ENCODE measurements at regions not wholly inside any gene's neighbourhood (a gene's known extent, or its start where the extent isn't known, plus 50 kb on each side); places are given as distances from the start of the nearest gene placed in this dataset.

GRCh38 chr2:45120546-45120945, 111.3 kb upstream of the SIX2 start:
- TF ChIP-seq, protein P1, sequence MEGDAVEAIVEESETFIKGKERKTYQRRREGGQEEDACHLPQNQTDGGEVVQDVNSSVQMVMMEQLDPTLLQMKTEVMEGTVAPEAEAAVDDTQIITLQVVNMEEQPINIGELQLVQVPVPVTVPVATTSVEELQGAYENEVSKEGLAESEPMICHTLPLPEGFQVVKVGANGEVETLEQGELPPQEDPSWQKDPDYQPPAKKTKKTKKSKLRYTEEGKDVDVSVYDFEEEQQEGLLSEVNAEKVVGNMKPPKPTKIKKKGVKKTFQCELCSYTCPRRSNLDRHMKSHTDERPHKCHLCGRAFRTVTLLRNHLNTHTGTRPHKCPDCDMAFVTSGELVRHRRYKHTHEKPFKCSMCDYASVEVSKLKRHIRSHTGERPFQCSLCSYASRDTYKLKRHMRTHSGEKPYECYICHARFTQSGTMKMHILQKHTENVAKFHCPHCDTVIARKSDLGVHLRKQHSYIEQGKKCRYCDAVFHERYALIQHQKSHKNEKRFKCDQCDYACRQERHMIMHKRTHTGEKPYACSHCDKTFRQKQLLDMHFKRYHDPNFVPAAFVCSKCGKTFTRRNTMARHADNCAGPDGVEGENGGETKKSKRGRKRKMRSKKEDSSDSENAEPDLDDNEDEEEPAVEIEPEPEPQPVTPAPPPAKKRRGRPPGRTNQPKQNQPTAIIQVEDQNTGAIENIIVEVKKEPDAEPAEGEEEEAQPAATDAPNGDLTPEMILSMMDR (IDR thresholded peaks at IDR 0.05) = no peak
- no peak for TF ChIP-seq EP300 (IDR thresholded peaks at IDR 0.05)

All from esophagus muscularis mucosa (tissue), 3 donors.